ENCODE measurements at regions not wholly inside any gene's neighbourhood (a gene's known extent, or its start where the extent isn't known, plus 50 kb on each side); places are given as distances from the start of the nearest gene placed in this dataset.
"Not testable (repeated sequence)": the region's sequence is repeated elsewhere in the genome, so short reads cannot be mapped to it uniquely, and the experiment has no call there.

GRCh38 chr17:73895157-73895556 lies 250.9 kb upstream of the SDK2 start:
- DNase-seq: no peak

GRCh38 chr17:73896966-73897365 lies 252.7 kb upstream of the SDK2 start:
- no peak for DNase-seq

GRCh38 chr17:73899839-73900238 lies 255.6 kb upstream of the SDK2 start:
- no peak for DNase-seq

GRCh38 chr17:73900516-73900915 lies 256.3 kb upstream of the SDK2 start:
- no peak for DNase-seq

GRCh38 chr17:73901249-73901648 lies 257.0 kb upstream of the SDK2 start:
- DNase-seq: no peak

GRCh38 chr17:73901661-73902415 lies 257.6 kb upstream of the SDK2 start:
- DNase-seq: no peak

- DNase-seq: no peak
Measured at GRCh38 chr17:73902416-73903181, 258.4 kb upstream of the SDK2 start.

GRCh38 chr17:73906896-73907870 lies 262.9 kb upstream of the SDK2 start:
- no peak for DNase-seq

- DNase-seq: no peak
Measured at GRCh38 chr17:73909186-73909585, 264.9 kb upstream of the SDK2 start.

GRCh38 chr17:73910206-73910605 lies 266.0 kb upstream of the SDK2 start:
- no peak for DNase-seq

GRCh38 chr17:73910821-73911515 lies 266.7 kb upstream of the SDK2 start:
- no peak for DNase-seq

- DNase-seq: no peak
Measured at GRCh38 chr17:73911726-73912372, 267.6 kb upstream of the SDK2 start.

GRCh38 chr17:73912373-73912746 lies 268.1 kb upstream of the SDK2 start:
- no peak for DNase-seq

- no peak for DNase-seq
Measured at GRCh38 chr17:73914536-73915274, 270.5 kb upstream of the SDK2 start.

GRCh38 chr17:73919033-73919432 lies 274.8 kb upstream of the SDK2 start:
- not testable (repeated sequence) for DNase-seq

- DNase-seq: no peak
Measured at GRCh38 chr17:73921306-73921705, 277.1 kb upstream of the SDK2 start.

- DNase-seq: no peak
Measured at GRCh38 chr17:73924114-73924908, 279.2 kb upstream of the RPL38 start.

- DNase-seq: no peak
Measured at GRCh38 chr17:73924909-73925186, 278.6 kb upstream of the RPL38 start.

- no peak for DNase-seq
Measured at GRCh38 chr17:73929860-73930430, 273.5 kb upstream of the RPL38 start.

- DNase-seq: no peak
Measured at GRCh38 chr17:73932216-73932749, 271.2 kb upstream of the RPL38 start.
